ENCODE measurements at regions not wholly inside any gene's neighbourhood (a gene's known extent, or its start where the extent isn't known, plus 50 kb on each side); places are given as distances from the start of the nearest gene placed in this dataset.

DNA sequence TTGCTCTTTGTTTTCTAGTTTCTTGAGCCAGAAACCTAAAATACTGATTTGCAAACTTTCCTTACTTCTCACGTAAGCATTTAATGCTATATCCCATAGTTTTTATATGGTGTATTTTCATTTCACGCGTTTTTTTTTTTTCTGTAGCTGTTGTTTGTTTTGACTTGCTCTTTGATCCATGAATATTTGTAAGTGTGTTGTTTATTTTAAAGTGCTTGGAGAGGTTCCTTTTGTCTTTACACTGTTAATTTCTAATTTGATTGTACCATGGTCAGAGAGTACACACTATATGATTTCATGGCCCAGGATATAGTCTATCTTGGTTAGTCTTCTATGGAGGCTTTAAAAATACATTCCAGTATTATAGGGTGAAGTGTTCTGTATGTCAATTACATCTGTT lies 84.8 kb upstream of the RNF217 start:
- H3K4me3 Mint-ChIP-seq: no peak overlapping the region
- H3K9me3 Mint-ChIP-seq: peaks cover 7% of the 10 kb centered on the region
- no peak for TF ChIP-seq CTCF (IDR thresholded peaks at IDR 0.05; ENCODE audit: unreplicated experiment)
- H3K36me3 Mint-ChIP-seq: no peaks in the 10 kb centered on the region
- H3K4me1 Mint-ChIP-seq: peaks cover 17% of the 10 kb centered on the region
- H3K27ac Mint-ChIP-seq: no peak overlapping the region
- H3K27me3 Mint-ChIP-seq (ENCODE audit: low read depth): no peaks in the 10 kb centered on the region
- DNase-seq (ENCODE audit: low spot score in 2 of 2, unreplicated experiment in 2 of 2): no peak

GRCh38 chr6:124879110-124879991 lies 82.9 kb upstream of the RNF217 start:
- no peak for DNase-seq (ENCODE audit: low spot score in 2 of 2, unreplicated experiment in 2 of 2)
- Mint-ChIP-seq H3K27me3 (ENCODE audit: low read depth) (no peaks in the 10 kb centered on the region), H3K27ac (no peak overlapping the region), H3K36me3 (no peaks in the 10 kb centered on the region), H3K9me3 (peaks cover 7% of the 10 kb centered on the region), H3K4me1 (peaks cover 24% of the 10 kb centered on the region), H3K4me3 (no peak overlapping the region)
- TF ChIP-seq CTCF (IDR thresholded peaks at IDR 0.05; ENCODE audit: unreplicated experiment): no peak

DNA sequence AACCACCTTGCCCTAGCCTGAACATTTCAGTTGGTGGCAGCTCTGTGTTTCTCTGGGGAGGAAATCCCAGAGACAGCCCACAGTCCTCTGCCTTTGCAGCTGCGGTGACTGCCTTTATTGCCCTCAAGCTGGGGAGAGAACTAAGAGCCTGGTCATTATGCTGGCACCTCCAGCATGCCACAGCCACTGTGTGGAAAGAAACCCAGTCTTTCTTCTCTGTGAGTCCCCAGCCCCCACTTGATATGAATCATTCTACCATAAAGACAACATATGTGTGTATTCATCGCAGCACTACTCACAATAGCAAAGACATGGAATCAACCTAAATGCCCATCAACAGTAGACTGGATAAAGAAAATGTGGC lies 82.3 kb upstream of the RNF217 start:
- Mint-ChIP-seq H3K4me3 (no peak overlapping the region), H3K27ac (no peak overlapping the region), H3K27me3 (ENCODE audit: low read depth) (no peaks in the 10 kb centered on the region), H3K36me3 (no peaks in the 10 kb centered on the region), H3K9me3 (peaks cover 7% of the 10 kb centered on the region), H3K4me1 (peaks cover 28% of the 10 kb centered on the region)
- no peak for TF ChIP-seq CTCF (IDR thresholded peaks at IDR 0.05; ENCODE audit: unreplicated experiment)
- DNase-seq (ENCODE audit: low spot score in 2 of 2, unreplicated experiment in 2 of 2): no peak

DNA sequence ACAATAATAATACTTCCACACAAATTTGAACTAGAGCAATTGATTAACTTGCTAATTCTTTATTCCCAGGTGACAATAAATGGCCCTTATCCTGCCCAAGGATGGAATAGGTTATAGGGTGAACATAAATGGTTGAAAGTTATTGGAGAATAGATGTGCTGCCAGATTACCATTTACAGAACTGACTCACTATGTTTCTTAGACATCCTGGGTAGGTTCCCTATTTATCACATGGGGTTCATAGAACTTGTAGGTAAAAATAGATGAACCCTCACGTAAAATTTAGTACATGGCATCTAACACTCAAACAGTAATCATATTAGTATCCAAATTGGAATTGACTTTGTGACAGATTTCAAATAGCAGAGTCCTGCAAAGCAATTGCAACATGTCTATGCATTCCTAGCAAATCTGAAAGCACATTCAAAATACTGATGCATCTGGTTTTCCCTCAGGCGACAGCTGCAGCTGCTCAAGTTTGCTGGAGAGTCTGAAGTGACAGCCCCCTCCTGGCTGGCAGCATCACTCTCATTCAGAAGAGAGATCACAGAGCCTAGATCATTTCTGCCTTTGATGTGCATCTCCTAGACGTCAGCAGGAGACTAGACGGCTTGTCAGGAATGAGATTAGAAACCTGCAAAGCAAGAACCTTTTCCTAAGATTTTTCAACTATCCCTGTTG lies 80.2 kb upstream of the RNF217 start:
- no peak for DNase-seq (ENCODE audit: low spot score in 2 of 2, unreplicated experiment in 2 of 2)
- H3K27me3 Mint-ChIP-seq (ENCODE audit: low read depth): no peaks in the 10 kb centered on the region
- peaks cover 32% of the 10 kb centered on the region for H3K4me1 Mint-ChIP-seq
- TF ChIP-seq CTCF (IDR thresholded peaks at IDR 0.05; ENCODE audit: unreplicated experiment): no peak
- H3K9me3 Mint-ChIP-seq: peaks cover 4% of the 10 kb centered on the region
- H3K36me3 Mint-ChIP-seq: no peaks in the 10 kb centered on the region
- H3K27ac Mint-ChIP-seq: peak overlapping the region; percentile 80
- no peak overlapping the region for H3K4me3 Mint-ChIP-seq

DNA sequence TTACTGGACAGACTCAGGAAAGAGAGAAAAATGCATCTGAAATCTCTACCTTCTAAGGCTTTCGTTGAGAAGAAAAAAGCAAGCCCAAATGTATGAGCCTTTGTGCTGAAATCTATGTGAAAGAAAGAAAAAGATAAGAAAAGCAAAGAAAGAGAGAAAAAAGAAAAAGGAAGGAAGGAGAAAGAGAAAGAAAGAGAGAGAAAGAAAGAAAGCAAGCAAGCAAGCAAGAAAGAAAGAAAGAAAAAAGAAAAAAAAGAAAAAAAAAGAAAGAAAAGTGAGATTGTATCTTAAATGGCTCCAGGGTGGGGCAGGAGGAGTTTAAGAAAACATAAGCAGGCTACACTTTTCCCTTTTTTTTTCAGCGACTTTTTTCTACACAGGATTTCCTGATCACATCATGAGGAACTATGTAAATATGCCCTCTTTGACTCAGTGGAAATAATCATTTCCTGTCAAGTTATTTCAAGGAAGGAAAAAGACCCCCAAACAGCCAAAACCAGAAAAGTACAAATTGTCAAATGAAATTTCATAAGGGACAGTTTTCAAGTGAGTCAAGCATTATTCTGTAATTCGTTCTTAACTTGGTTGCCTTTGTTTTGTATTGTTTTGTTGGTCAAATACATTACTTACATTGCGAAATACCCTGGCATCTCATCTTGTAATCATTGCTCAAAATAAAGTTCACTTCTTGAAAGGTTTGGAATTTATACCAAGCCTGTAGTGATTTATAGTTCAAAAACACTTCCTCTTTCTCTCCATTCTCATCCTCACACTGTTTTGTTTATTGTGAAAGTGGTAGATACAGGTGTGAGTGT lies 79.5 kb upstream of the RNF217 start:
- Mint-ChIP-seq H3K27ac (peak overlapping the region; percentile 80), H3K36me3 (no peaks in the 10 kb centered on the region), H3K9me3 (peaks cover 4% of the 10 kb centered on the region), H3K4me3 (no peak overlapping the region), H3K27me3 (ENCODE audit: low read depth) (no peaks in the 10 kb centered on the region), H3K4me1 (peaks cover 32% of the 10 kb centered on the region)
- TF ChIP-seq CTCF (IDR thresholded peaks at IDR 0.05; ENCODE audit: unreplicated experiment): no peak
- DNase-seq (ENCODE audit: low spot score in 2 of 2, unreplicated experiment in 2 of 2): no peak
